SK-N-SH treated with all-trans-retinoic acid at 6 μM for 48 hours (cell line): ENCODE measurements at regions not wholly inside any gene's neighbourhood (a gene's known extent, or its start where the extent isn't known, plus 50 kb on each side); places are given as distances from the start of the nearest gene placed in this dataset.
"Not testable (repeated sequence)": the region's sequence is repeated elsewhere in the genome, so short reads cannot be mapped to it uniquely, and the experiment has no call there.

Experiments used
- ATAC-seq: fragments of 200-7000 bp; cut with Tn5 transposase; 3 replicates; pipeline ENCODE4 v1.9.1; 2020; ENCODE audit warnings: mild to moderate bottlenecking, moderate library complexity
- ARNTL ChIP-seq: fragments of 450-650 bp; formaldehyde crosslinking; IDR thresholded peaks from 2 replicates; pipeline ENCODE4 v1.5.0; 2020; ENCODE audit warnings: low read depth, mild to moderate bottlenecking, moderate library complexity, borderline replicate concordance
- BACH2 ChIP-seq: fragments of 250-450 bp; sonication (Bioruptor Pico); IDR thresholded peaks from 2 replicates; pipeline ENCODE4 v1.9.0; 2021; ENCODE audit warnings: mild to moderate bottlenecking, borderline replicate concordance
- CREB5 ChIP-seq: fragments of 250-450 bp; sonication (Bioruptor Pico); IDR thresholded peaks from 2 replicates; pipeline ENCODE4 v1.5.1; 2020; ENCODE audit warnings: low read depth, mild to moderate bottlenecking, moderate library complexity
- CSDC2 ChIP-seq: fragments of 250-450 bp; sonication (Bioruptor Pico); IDR thresholded peaks from 2 replicates; pipeline ENCODE4 v1.5.0; 2020; ENCODE audit warnings: mild to moderate bottlenecking, moderate library complexity
- CSRNP3 ChIP-seq: fragments of 250-450 bp; sonication (Bioruptor Pico); IDR thresholded peaks from 2 replicates; pipeline ENCODE4 v1.5.1; 2021; ENCODE audit warnings: mild to moderate bottlenecking, moderate library complexity
- GLIS3 ChIP-seq: fragments of 250-450 bp; sonication (Bioruptor Pico); IDR thresholded peaks from 2 replicates; pipeline ENCODE4 v1.5.0; 2020; ENCODE audit warnings: mild to moderate bottlenecking, moderate library complexity
- ISL1 ChIP-seq: fragments of 250-450 bp; sonication (Bioruptor Pico); IDR thresholded peaks from 2 replicates; pipeline ENCODE4 v2.1.2; 2022; ENCODE audit warnings: mild to moderate bottlenecking, moderate library complexity
- OSR1 ChIP-seq: fragments of 250-450 bp; sonication (Bioruptor Pico); IDR thresholded peaks from 2 replicates; pipeline ENCODE4 v1.8.0; 2022; ENCODE audit warnings: moderate library complexity, mild to moderate bottlenecking, inconsistent platforms
- PATZ1 ChIP-seq: fragments of 250-450 bp; sonication (Bioruptor Pico); IDR thresholded peaks from 2 replicates; pipeline ENCODE4 v1.8.0; 2020; ENCODE audit warnings: mild to moderate bottlenecking, moderate library complexity, borderline replicate concordance
- POU6F1 ChIP-seq: fragments of 250-450 bp; sonication (Bioruptor Pico); IDR thresholded peaks from 2 replicates; pipeline ENCODE4 v1.8.0; 2021; ENCODE audit warnings: low read depth, mild to moderate bottlenecking, moderate library complexity, borderline replicate concordance
- PPARA ChIP-seq: fragments of 250-450 bp; sonication (Bioruptor Pico); IDR thresholded peaks from 2 replicates; pipeline ENCODE4 v1.5.0; 2020; ENCODE audit warnings: mild to moderate bottlenecking, borderline replicate concordance
- RARB ChIP-seq: fragments of 250-450 bp; sonication (Bioruptor Pico); IDR thresholded peaks from 2 replicates; pipeline ENCODE4 v1.8.0; 2021; ENCODE audit warnings: mild to moderate bottlenecking, moderate library complexity
- SNAI2 ChIP-seq: fragments of 250-450 bp; sonication (Bioruptor Pico); IDR thresholded peaks from 2 replicates; pipeline ENCODE4 v1.5.0; 2020; ENCODE audit warnings: mild to moderate bottlenecking, moderate library complexity
- TCF4 ChIP-seq: fragments of 250-450 bp; sonication (Bioruptor Pico); IDR thresholded peaks from 2 replicates; pipeline ENCODE4 v1.8.0; 2021; ENCODE audit warnings: mild to moderate bottlenecking, moderate library complexity, borderline replicate concordance
- TOX ChIP-seq: fragments of 250-450 bp; sonication (Bioruptor Pico); IDR thresholded peaks from 2 replicates; pipeline ENCODE4 v1.8.0; 2021; ENCODE audit warnings: mild to moderate bottlenecking, moderate library complexity, borderline replicate concordance
- TSHZ2 ChIP-seq: fragments of 250-450 bp; sonication (Bioruptor Pico); IDR thresholded peaks from 2 replicates; pipeline ENCODE4 v1.5.0; 2020; ENCODE audit warnings: mild to moderate bottlenecking, moderate library complexity
- ZC3H10 ChIP-seq: fragments of 250-450 bp; sonication (Bioruptor Pico); IDR thresholded peaks from 2 replicates; pipeline ENCODE4 v1.5.1; 2021; ENCODE audit warnings: mild to moderate bottlenecking, moderate library complexity
- ZFP3 ChIP-seq: fragments of 250-450 bp; sonication (Bioruptor Pico); IDR thresholded peaks from 2 replicates; pipeline ENCODE4 v1.5.0; 2020; ENCODE audit warnings: mild to moderate bottlenecking, moderate library complexity
- ZFP30 ChIP-seq: fragments of 450-650 bp; formaldehyde crosslinking; IDR thresholded peaks from 2 replicates; pipeline ENCODE4 v1.5.0; 2022; ENCODE audit warnings: mild to moderate bottlenecking, moderate library complexity
- ZNF565 ChIP-seq: fragments of 450-650 bp; formaldehyde crosslinking; conservative IDR thresholded peaks from 2 replicates; pipeline ENCODE4 v1.5.0; 2020; ENCODE audit warnings: low read depth, mild to moderate bottlenecking, moderate library complexity
- ZNF70 ChIP-seq: fragments of 450-650 bp; formaldehyde crosslinking; IDR thresholded peaks from 2 replicates; pipeline ENCODE4 v1.5.0; 2020; ENCODE audit warnings: mild to moderate bottlenecking, moderate library complexity
- ZNF8 ChIP-seq: fragments of 450-650 bp; formaldehyde crosslinking; IDR thresholded peaks from 2 replicates; pipeline ENCODE4 v1.5.0; 2020; ENCODE audit warnings: mild to moderate bottlenecking, moderate library complexity

GRCh38 chr5:163310997-163311396, 126.4 kb upstream of the CCNG1 start:
- no peak for ATAC-seq
- no peak for TF ChIP-seq BACH2 (CRISPR knock-in tag)
- no peak for TF ChIP-seq ZFP3 (CRISPR knock-in tag)
- TF ChIP-seq ZFP30 (CRISPR knock-in tag), result no peak
- no peak for TF ChIP-seq CREB5 (CRISPR knock-in tag)
- TF ChIP-seq ARNTL (CRISPR knock-in tag), result no peak
- TF ChIP-seq POU6F1, result no peak
- no peak for TF ChIP-seq CSDC2 (CRISPR knock-in tag)
- TF ChIP-seq GLIS3 (CRISPR knock-in tag), result no peak
- no peak for TF ChIP-seq CSRNP3 (CRISPR knock-in tag)
- TF ChIP-seq RARB, result no peak
- no peak for TF ChIP-seq ZNF8 (CRISPR knock-in tag)
- no peak for TF ChIP-seq ZC3H10 (CRISPR knock-in tag)
- no peak for TF ChIP-seq TOX (CRISPR knock-in tag)
- no peak for TF ChIP-seq ISL1
- TF ChIP-seq OSR1 (CRISPR knock-in tag), result no peak
- no peak for TF ChIP-seq TSHZ2

- no peak for ATAC-seq
- no peak for TF ChIP-seq TSHZ2
- no peak for TF ChIP-seq ZNF565
- no peak for TF ChIP-seq PPARA (CRISPR knock-in tag)
- TF ChIP-seq SNAI2 (CRISPR knock-in tag), result no peak
- no peak for TF ChIP-seq ARNTL (CRISPR knock-in tag)
- TF ChIP-seq BACH2 (CRISPR knock-in tag), result no peak
- TF ChIP-seq OSR1 (CRISPR knock-in tag), result no peak
- TF ChIP-seq RARB, result no peak
- TF ChIP-seq ZC3H10 (CRISPR knock-in tag), result no peak
- TF ChIP-seq GLIS3 (CRISPR knock-in tag), result no peak
- TF ChIP-seq CSRNP3 (CRISPR knock-in tag), result no peak
- TF ChIP-seq POU6F1, result no peak
- TF ChIP-seq PATZ1, result no peak
- TF ChIP-seq CREB5 (CRISPR knock-in tag), result no peak
- no peak for TF ChIP-seq TCF4 (CRISPR knock-in tag)
- TF ChIP-seq TOX (CRISPR knock-in tag), result no peak
- no peak for TF ChIP-seq ZFP30 (CRISPR knock-in tag)
- TF ChIP-seq ISL1, result no peak
- TF ChIP-seq ZNF70 (CRISPR knock-in tag), result no peak
- no peak for TF ChIP-seq CSDC2 (CRISPR knock-in tag)
- TF ChIP-seq, all 23 proteins: peak for 0
Observed at GRCh38 chr5:163312598-163312997, 124.8 kb upstream of the CCNG1 start.

GRCh38 chr5:163313049-163313448, 124.3 kb upstream of the CCNG1 start:
- ATAC-seq, result not testable (repeated sequence)
